GM12874 (cell line): ENCODE measurements at regions not wholly inside any gene's neighbourhood (a gene's known extent, or its start where the extent isn't known, plus 50 kb on each side); places are given as distances from the start of the nearest gene placed in this dataset.

Experiments
- TF ChIP-seq, protein P1 (sequence below): IDR thresholded peaks from 2 replicates; pipeline ENCODE4 v1.5.1; 2011; ENCODE audit warnings: low read depth, mild to moderate bottlenecking, control low read depth, low read length, moderate library complexity; ENCODE audit not compliant: insufficient read depth

DNA sequence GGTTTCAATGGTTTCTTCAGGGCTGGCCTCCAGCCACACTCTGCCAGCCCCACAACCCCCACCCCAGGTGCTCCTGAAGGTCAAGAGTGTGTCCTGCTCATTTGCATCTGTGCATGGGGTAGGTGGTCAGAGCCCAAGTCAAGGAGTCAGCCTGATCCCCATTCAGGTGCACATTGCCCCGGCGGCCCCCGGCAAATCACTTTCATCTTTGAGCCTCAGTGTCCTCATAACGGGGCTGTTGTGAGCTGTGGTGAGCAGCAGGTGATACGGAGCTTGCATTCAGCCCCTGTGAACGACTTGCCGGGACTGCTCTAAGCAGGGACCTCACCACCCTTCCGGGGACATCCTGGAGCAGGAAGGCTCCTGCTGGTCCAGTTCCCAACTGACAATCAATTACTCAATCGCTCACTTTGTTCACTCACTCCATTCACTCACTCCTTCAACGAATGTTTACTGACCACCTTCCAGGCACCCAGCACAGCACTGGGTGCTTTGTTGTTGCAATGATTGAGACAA lies 93.2 kb upstream of the CPEB4 start:
- TF ChIP-seq, protein P1, sequence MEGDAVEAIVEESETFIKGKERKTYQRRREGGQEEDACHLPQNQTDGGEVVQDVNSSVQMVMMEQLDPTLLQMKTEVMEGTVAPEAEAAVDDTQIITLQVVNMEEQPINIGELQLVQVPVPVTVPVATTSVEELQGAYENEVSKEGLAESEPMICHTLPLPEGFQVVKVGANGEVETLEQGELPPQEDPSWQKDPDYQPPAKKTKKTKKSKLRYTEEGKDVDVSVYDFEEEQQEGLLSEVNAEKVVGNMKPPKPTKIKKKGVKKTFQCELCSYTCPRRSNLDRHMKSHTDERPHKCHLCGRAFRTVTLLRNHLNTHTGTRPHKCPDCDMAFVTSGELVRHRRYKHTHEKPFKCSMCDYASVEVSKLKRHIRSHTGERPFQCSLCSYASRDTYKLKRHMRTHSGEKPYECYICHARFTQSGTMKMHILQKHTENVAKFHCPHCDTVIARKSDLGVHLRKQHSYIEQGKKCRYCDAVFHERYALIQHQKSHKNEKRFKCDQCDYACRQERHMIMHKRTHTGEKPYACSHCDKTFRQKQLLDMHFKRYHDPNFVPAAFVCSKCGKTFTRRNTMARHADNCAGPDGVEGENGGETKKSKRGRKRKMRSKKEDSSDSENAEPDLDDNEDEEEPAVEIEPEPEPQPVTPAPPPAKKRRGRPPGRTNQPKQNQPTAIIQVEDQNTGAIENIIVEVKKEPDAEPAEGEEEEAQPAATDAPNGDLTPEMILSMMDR: no peak

DNA sequence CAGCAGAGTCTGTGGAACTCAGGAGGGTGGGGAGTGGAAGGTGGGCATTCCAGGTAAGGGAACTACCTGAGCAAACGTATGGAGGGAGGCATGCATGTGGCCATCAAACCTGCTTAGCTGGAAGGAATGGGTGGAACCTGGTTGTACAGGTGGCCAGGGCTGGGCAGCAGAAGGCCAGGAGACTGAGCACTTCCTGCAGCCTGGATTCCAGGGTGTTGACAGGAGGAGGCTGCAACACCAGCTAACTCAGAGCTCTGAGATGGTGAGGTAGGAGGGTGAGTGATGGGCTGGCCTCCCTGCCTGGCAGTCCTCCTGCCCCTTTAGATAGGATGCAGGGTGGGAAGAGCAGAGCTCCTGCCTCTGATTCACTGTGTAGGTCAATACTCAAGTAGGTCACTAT lies 92.5 kb upstream of the CPEB4 start:
- TF ChIP-seq, protein P1: no peak

DNA sequence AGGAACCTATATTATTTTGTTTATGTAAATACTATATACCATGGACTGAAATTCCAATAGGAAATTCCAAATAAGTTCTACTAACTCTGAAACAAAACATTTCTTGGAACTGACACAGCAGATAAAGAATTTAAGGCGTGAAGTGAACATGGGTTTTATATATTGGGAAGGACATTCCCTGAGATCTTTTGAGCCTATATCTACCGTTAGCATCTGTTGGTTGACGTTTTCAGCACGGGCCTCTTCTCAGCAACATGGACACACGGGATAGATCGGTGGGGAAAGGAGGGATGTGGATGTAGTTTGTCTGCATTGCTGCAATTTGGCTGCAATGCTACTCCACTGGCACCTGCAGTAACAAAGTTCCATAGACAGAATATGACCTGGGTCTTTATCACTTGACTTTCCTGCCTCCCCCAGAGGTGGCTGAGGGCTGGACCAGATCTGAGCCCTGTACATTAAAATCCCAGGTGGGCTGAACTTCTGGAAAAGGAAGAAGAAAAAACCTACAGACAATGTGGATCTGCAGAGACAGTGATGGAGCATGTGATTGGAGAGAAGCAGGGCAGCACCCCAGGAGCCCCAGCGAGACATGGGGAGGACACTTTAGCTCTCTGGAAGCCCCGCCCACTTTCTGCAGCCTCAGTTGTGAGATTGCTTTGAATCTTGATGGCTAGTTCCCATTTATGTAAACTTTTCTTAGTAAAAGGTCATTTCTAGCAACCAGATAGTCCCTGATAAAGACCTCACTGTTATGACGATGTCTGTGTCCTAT lies 91.2 kb upstream of the CPEB4 start:
- TF ChIP-seq, protein P1: no peak

DNA sequence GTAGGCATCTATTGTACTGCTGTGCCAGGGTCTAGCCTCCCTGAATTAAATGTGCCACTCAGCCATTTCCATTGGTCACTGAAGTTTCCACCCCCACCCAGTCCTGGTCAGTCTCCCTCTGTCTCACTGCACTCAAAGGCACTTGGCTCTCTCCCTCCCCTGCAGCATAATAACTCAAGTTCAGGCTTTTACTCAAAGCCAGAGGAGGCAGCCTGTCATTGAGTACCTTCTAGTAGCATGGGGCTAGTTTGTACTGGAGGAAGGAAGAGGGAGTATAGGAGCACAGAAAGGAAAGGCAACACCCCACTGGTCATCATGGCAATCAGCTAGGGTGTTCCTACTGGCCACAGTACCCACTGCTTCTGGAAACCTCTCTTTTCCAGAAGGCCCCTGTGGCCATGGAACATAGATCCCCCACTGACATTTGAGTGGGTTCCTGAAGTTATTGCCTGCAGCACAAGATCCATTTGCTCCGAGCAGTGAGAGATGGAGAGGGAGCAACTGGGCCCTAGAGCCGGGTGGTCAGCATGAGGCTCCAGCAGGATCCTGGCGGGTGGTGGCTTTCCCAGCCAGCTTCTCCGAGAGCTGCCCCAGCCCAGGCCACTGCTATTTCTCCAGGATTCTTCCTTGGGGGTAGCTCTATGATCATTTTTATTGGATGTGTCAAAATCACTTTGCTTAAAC lies 89.9 kb upstream of the CPEB4 start:
- TF ChIP-seq, protein P1: no peak

DNA sequence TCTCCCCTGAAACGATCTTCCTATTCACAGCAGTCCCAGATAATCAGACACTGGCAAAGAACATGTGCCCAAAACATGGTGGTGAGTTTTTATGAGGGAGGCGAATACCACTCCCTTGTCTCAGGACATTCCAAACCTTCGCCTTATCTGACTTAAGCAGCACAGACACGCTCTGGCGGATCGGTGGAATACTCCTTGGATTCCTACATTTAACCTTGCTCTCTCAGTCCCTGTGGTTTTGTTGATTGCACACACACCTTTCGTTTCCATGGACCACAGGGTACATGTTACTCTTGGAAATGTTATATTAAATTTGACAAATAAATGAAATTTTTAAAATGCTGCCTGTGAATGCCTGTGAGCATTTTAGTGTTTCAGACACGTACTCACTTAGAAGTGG lies 87.8 kb upstream of the CPEB4 start:
- TF ChIP-seq, protein P1: no peak

DNA sequence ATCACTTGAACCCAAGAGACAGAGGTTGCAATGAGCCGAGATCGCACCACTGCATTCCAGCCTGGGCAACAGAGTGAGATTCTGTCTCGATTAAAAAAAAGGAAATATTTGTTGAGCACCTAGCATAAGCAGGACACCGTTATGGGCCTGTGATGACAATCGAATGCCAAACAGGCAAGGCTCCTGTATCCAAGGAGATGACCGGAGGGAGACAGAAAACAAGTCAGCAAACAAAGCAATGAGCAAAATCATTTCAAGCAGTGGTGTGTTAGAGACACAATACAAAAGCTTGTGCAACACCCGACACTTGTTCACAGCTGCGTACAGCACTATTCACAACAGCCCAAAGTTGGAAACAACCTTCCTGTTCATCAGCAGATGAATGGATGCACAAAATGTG lies 87.1 kb upstream of the CPEB4 start:
- TF ChIP-seq, protein P1: no peak

DNA sequence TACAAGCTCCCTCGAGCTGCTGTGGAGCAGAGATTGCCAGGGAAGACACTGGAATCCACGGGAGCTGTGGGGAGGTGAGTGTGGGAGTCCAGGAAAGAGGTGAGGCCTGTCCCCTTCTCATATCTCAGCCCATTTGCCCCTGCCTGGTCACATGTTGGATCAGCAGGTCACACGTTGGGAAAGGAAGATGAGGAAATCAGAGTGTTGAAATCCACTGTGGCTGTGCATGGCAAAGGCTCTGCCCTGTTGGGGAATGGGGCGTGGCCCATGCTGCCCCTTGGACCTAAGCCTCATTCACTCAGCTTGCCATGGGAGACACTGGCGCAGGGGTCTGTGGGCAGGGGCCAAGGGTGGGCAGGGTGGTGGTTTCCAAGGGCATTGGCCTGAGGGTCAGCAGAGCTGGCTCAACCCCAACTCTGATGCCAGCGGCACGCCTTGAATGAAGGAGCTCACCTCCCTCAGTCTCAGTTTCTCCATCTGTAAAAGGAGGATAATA lies 85.4 kb upstream of the CPEB4 start:
- TF ChIP-seq, protein P1: no peak
